Esophagus mucosa (tissue), 1 donor: ENCODE measurements at regions not wholly inside any gene's neighbourhood (a gene's known extent, or its start where the extent isn't known, plus 50 kb on each side); places are given as distances from the start of the nearest gene placed in this dataset.
"Not testable (repeated sequence)": the region's sequence is repeated elsewhere in the genome, so short reads cannot be mapped to it uniquely, and the experiment has no call there.

Experiments used
- ATAC-seq: fragments of 200-7000 bp; cut with Tn5 transposase; one replicate; pipeline ENCODE4 v1.9.1; 2020
- donor health status: DM: yes; HTN: yes; CAD: no.

- ATAC-seq: not testable (repeated sequence)
Observed at GRCh38 chr6:94687255-94687654, 890.1 kb upstream of the MANEA start.

DNA sequence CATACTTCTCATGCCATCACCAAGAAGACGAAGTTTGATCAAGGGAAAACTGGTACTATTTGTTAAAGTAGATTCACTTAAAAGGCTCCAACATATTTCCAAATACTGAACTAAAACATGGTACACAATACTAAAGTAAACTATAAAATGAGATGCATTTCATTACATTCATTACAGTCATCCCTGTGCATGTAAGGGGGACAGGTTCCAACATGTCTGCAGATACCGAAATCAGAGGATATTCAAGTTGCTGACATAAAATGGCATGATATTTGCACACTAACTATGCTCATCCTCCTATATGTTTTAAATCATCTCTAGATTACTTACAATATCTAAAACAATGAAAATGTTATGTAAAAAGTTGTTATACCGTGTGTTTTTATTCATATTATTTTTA is 893.9 kb upstream of the MANEA start:
- no peak for ATAC-seq

- no peak for ATAC-seq
Observed at GRCh38 chr6:94680669-94681212, 896.6 kb upstream of the MANEA start.

GRCh38 chr6:94673251-94673650 is 904.1 kb upstream of the MANEA start:
- ATAC-seq: no peak

DNA sequence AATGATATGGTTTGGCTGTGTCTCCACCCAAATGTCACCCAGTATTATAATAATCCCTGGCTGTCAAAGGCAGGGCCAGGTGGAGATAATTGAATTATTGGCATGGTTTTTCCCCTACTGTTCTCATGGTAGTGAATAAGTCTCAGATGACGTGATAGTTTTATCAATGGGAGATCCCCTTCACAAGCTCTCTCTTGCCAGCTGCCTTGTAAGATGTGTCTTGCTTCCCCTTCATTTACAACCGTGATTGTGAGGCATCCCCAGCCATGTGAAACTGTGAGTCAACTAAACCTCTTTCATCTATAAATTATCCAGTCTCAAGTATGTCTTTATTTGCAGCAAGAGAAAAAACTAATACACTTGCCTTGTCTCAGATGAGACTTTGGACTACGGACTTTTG is 907.3 kb upstream of the MANEA start:
- no peak for ATAC-seq

DNA sequence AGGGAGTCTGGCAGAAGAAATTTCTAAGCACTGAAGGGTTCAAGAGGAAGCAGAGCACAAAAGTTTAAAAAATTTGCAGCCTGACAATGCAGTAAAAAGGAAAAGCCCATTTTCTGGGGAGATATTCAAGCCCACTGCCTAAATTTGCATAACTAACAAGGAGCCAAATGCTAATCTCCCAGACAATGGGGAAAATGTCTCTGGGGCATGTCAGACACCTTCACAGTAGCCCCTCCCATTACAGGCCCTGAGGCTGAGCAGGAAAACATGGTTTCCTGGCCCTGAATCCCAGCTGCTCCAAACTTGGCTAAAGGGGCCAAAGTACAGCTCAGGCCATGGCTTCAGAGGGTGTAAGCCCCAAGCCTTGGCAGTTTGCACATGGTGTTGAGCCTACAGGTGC is 908.5 kb upstream of the MANEA start:
- ATAC-seq: no peak

- ATAC-seq: no peak
Observed at GRCh38 chr6:94658929-94659328, 918.4 kb upstream of the MANEA start.

DNA sequence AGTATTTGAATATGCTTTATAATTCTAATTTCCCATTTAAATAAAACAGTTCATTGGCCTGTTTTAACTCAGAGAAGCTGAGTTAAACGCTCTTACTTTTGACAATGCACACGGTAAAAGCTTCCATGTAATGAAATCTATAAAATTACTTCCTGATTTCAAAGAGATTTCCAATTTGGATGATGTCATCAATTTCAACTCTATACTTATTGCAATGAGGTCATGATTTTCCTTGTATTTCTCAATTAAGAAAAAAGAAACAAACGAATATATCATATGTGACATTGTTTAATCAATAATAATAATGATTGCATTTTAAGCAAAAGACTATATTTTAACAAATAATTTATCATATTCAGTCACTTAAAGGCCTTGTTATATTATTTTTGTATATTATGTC is 926.1 kb upstream of the MANEA start:
- no peak for ATAC-seq

DNA sequence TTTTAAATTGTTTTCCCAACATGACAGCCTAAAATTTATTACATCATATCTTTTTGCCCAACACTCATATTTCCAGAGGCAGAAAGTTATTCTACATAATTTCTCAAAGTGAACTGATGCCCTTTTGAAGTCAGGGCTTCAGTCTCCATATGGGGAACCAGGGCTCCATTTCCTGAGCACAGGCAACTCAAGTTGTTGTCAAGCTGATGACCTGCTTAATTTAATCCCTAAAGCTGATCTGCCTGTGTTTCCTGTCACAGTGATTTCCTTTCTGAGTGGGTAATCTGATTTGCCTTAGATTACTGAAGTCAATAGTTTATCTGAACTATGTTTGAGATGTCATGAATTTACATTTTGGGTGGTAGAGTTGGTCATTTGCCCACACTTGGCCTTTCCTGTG is 932.1 kb upstream of the MANEA start:
- no peak for ATAC-seq

- ATAC-seq: no peak
Observed at GRCh38 chr6:94639564-94639963, 937.8 kb upstream of the MANEA start.

GRCh38 chr6:94636780-94637385 is 940.5 kb upstream of the MANEA start:
- ATAC-seq: no peak

DNA sequence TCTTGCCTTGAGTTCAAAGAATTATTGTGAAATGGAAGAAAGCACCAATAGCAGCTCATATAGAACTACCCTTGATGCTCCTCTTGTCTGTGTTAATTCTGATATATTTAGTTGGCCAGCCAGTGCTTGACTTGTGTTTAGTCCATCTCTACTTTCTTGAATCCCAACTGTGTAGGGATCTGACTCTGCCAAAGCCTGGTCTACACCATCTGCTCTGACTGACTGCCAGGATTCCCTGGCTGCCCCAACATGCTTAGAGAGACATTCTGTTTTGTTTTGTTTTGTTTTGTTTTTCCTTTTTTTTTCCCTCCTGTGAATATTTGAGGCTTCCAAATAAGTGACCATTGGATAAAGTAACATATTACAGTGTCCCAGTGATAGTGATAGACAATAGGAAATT is 953.7 kb upstream of the MANEA start:
- ATAC-seq: no peak

DNA sequence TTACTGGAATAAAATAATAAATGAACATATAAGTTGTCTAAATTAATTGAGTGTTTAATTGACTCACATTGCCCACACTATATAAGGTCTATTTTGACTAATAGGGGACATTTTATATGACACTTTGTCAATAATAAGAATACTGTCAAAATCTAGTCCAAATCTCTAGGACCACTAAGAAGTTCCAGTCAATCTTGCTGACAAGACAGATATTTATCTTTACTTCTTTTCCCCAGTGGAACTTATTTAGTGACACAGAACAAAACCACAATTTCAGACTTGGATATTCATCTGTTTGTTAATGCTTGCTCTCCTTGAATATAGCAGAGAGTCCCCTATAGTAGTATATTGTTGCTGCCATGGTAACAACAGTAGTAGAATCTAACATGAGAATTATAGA is 954.6 kb upstream of the MANEA start:
- no peak for ATAC-seq

GRCh38 chr6:94600636-94601035 is 976.7 kb upstream of the MANEA start:
- no peak for ATAC-seq

GRCh38 chr6:94597487-94597886 is 979.8 kb upstream of the MANEA start:
- no peak for ATAC-seq

DNA sequence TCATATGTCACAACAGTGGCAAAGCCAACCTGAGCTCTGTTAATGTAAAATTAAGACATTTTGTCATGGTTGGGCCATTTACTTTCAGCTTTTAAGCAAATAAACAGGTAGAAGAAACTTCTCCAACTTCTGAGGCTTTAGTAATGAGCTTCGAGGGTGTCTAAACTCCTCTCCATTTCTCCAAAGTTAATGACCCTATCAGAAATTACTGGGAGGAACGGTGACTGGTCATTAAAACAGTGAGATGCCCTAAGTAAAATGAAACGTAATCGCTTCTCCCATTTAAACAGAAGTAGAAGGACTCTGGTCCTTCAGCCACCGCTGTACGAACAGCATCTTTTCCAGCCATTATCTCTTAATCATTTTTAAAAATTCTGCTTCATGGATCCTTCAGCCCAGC is 986.9 kb upstream of the MANEA start:
- ATAC-seq: no peak

GRCh38 chr6:94588301-94588700 is 989.0 kb upstream of the MANEA start:
- ATAC-seq: no peak

DNA sequence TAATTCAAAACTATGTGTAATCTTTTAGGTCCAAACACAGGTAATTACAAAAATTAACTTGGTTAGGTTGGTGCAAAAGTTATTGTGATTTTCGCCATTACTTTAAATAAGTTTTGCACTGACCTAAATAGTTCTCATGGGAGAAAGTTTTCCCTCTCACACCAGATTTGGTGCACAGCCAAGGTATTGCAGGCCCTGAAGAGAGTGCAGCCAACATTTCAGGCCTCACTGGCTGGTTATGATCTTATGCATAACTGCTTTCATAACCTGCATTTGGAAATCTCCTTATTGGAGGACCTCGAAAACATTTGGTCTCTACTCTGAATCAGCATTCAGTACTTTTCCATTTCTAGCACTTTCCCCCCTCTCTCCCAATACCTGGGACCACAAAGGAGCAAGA is 993.1 kb upstream of the MANEA start:
- no peak for ATAC-seq

- no peak for ATAC-seq
Observed at GRCh38 chr6:94570581-94570980, 1006.8 kb upstream of the MANEA start.

DNA sequence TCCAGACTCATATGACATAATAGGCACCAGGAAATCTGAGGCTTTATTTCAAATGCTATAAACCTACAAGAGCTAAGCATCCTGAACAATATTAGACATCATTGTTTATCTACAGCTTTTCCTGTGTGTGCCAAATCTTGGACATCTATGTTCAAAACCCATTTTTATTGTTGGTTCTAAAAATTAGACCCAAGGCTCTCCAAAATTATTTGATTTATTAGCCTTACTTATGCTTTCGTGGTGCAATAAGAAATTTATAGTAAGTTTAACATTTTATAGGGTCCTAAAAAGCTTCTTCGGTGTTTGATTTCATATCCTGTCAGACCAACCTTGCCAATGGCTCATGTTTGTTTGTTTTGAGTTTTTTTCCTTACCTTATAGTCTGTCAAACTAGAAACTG is 1014.5 kb upstream of the MANEA start:
- no peak for ATAC-seq

DNA sequence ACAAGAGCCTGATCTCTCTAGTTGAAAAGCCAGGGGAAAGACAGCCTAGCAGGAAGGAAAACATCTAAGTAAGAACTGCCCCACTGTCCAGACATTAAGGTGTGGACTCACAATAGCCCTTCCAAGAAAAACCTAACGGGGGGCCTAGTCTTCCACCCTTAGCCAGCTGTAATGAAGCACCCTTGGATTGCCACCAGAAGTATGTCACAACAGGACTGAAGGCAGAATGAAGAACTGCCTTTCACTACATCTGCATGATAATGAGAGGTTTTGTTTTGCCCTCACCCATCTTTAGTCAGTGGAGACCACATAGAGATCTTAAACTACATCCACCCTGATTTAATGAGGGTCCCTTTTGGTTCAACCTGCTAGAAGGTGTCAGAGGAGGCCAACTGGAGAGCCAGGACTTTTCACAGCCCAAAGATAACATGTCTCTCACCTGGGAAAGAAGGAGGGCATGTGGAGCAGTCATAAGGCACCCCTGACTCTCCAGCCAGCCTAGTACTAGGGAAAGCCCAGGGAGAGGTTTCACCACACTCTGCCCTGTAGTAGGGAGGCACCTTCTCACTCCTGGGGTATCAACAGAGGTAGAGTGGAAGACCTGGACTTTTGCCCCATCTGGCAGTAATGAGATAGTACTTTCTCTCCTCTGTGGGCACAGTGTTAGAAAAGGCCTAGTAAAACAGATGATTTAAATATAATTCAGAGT is 1017.4 kb upstream of the MANEA start:
- ATAC-seq: no peak

DNA sequence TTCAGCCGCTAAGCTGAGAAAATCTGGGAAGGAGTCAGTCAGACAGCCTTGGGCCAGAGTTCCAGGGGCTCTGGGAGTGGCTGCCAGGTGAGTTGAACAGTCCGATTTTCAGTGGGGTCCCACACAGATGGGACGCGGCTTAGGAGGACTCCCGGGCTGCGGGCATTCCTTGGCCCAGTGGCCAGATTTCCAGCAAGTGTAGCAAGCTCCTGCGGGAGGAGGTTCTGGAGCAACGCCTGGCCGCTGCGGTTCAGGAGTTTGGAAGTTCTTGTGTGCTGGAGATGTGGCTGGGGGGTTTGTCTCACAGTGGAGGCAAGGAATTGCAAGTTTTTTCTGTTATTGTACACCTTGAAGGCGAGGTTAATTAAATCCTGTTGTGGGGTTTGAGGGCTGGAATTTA is 1020.1 kb upstream of the MANEA start:
- ATAC-seq: not testable (repeated sequence)

DNA sequence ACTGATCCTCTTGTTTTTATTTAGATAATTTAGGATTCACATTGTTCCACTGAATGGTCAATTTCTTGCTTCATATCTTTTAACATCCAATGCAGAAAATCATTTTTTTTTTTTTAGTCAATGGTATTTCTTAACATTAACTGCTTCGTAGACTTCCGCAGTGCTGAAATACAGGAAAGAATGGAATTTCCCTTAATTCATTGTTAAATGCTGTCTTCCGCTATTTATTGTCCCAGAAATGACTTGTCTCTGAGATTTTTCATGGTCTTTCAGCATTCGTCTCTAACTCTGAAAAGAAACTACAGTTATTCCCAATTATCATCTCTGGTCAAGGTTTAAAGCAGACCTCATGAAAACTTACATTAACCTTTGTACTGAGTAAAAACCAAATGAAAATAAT is 1029.1 kb upstream of the MANEA start:
- ATAC-seq: no peak

DNA sequence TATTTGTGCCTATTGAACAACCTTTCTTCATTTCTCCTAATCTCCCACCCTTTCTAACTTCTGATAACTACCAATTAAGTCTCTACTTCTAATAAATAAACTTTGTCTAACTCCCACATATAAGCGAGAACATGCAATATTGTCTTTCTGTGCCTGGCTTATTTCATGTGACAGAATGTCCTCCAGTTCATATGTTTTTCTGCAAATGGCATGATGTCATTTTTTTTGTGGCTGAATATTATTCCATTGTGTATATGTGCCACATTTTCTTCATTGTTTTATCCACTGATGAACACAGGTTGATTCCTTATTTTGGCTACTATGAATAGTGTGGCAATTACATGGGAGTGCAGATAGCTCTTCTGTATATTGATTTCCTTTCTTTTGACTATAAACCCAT is 1041.5 kb upstream of the MANEA start:
- ATAC-seq: no peak
